HCT116 (cell line): ENCODE measurements at regions not wholly inside any gene's neighbourhood (a gene's known extent, or its start where the extent isn't known, plus 50 kb on each side); places are given as distances from the start of the nearest gene placed in this dataset.

Source experiments
- ATAC-seq: fragments of 200-7000 bp; cut with Tn5 transposase; 2 replicates; pipeline ENCODE4 v1.9.1; 2020; ENCODE audit warnings: mild to moderate bottlenecking, moderate library complexity
- BruUV-seq: library from RNA; stranded (reverse); fragments of 400-500 nt; replicated peaks from 2 replicates; lab custom pipeline; 2021; lab: Mats Ljungman, UMichigan
- CTCF ChIA-PET: fragments of 300-600 bp; sonication (Branson Sonifier 250); formaldehyde crosslinking; loops from one replicate; lab custom pipeline; 2021; ENCODE audit warnings: antibody characterized with exemption; lab: Charles Lee
- POLR2A ChIA-PET: fragments of 300-600, 350-600 bp; sonication (Branson Sonifier 250); formaldehyde crosslinking; loops from one replicate; lab custom pipeline; 2021; ENCODE audit warnings: antibody characterized with exemption; lab: Charles Lee
- RAD21 ChIA-PET, 2 experiments: fragments of 300-600 bp; sonication (Branson Sonifier 250); formaldehyde crosslinking; loops; one replicate each; lab custom pipeline; 2023; ENCODE audit warnings: low total read pairs in 2 of 2; ENCODE audit not compliant: uncharacterized antibody in 2 of 2, unreplicated experiment in 2 of 2, low non-redundant PET in 1 of 2; lab: Charles Lee
- DNase-seq: peaks from one replicate; pipeline ENCODE4 v3.0.0-alpha.2; 2010; ENCODE audit warnings: low read depth, low spot score
- H2AFZ ChIP-seq: fragments of 200-600 bp; shearing (Covaris generic), sonication (generic); 2 replicates; pipeline ENCODE4 v1.6.1; 2017; ENCODE audit warnings: low read depth, mixed run types, mixed read lengths, antibody characterized with exemption, low read length; ENCODE audit not compliant: poor library complexity, severe bottlenecking
- H3K27ac ChIP-seq: 2 replicates; pipeline ENCODE4 v1.5.1; 2012; ENCODE audit warnings: low read depth, low read length
- H3K27me3 ChIP-seq: fragments of 200-600 bp; sonication (generic); 2 replicates; pipeline ENCODE4 v1.6.1; 2016; ENCODE audit warnings: mixed run types, low read length, mixed read lengths; ENCODE audit not compliant: insufficient read depth
- H3K36me3 ChIP-seq, 2 experiments: fragments of 200-500 bp in 1 of 2; fragments of 200-600 bp in 1 of 2; sonication (Bioruptor generic) in 1 of 2; sonication (generic) in 1 of 2; 2 replicates each; pipeline versions ENCODE4 v1.5.1 to v1.6.1; 2014 to 2016; ENCODE audit warnings: low read length in 2 of 2, inconsistent platforms in 1 of 2, mixed read lengths in 1 of 2, mixed run types in 1 of 2; ENCODE audit not compliant: insufficient read depth in 2 of 2, control insufficient read depth in 1 of 2
- H3K4me1 ChIP-seq, 2 experiments: fragments of 200-600 bp in 1 of 2; sonication (generic) in 1 of 2; 2 replicates each; pipeline versions ENCODE4 v1.5.1 to v1.6.1; 2012 to 2017; ENCODE audit warnings: low read length in 2 of 2, inconsistent platforms in 1 of 2, mild to moderate bottlenecking in 1 of 2, mixed read lengths in 1 of 2, mixed run types in 1 of 2, moderate library complexity in 1 of 2; ENCODE audit not compliant: insufficient read depth in 2 of 2, control insufficient read depth in 1 of 2
- H3K4me2 ChIP-seq: fragments of 200-600 bp; sonication (generic); 2 replicates; pipeline ENCODE4 v1.6.1; 2017; ENCODE audit warnings: mixed run types, low read length, mixed read lengths
- H3K4me3 ChIP-seq, 2 experiments: fragments of 200-600 bp in 1 of 2; sonication (generic) in 1 of 2; replicated peaks in 1 of 2; 2 replicates each; pipeline ENCODE4 v1.5.1; 2011 to 2016; ENCODE audit warnings: low read length in 2 of 2, control low read depth in 1 of 2, low read depth in 1 of 2, mild to moderate bottlenecking in 1 of 2, mixed read lengths in 1 of 2, mixed run types in 1 of 2
- H3K79me2 ChIP-seq: fragments of 200-600 bp; sonication (generic); 2 replicates; pipeline ENCODE4 v1.6.1; 2017; ENCODE audit warnings: mild to moderate bottlenecking, mixed run types, low read length, moderate library complexity, mixed read lengths; ENCODE audit not compliant: insufficient read depth
- H3K9ac ChIP-seq: fragments of 200-600 bp; sonication (generic); 2 replicates; pipeline ENCODE4 v1.6.1; 2016; ENCODE audit warnings: low read length, mixed read lengths
- H3K9me2 ChIP-seq: fragments of 200-600 bp; sonication (generic), shearing (Covaris generic); 2 replicates; pipeline ENCODE4 v1.6.1; 2017; ENCODE audit warnings: mixed run types, mild to moderate bottlenecking, moderate library complexity; ENCODE audit not compliant: insufficient read depth
- H3K9me3 ChIP-seq, 2 experiments: fragments of 200-500 bp in 1 of 2; fragments of 200-600 bp in 1 of 2; sonication (Bioruptor generic) in 1 of 2; sonication (generic) in 1 of 2; 2 replicates each; pipeline ENCODE4 v1.6.1; 2014 to 2017; ENCODE audit warnings: low read length in 2 of 2, mixed read lengths in 2 of 2, inconsistent platforms in 1 of 2, low read depth in 1 of 2, mild to moderate bottlenecking in 1 of 2, mixed run types in 1 of 2, moderate library complexity in 1 of 2; ENCODE audit not compliant: control insufficient read depth in 1 of 2, insufficient read depth in 1 of 2
- H4K20me1 ChIP-seq: fragments of 200-600 bp; sonication (generic), shearing (Covaris generic); 2 replicates; pipeline ENCODE4 v1.6.1; 2017; ENCODE audit warnings: mixed run types, mild to moderate bottlenecking, moderate library complexity; ENCODE audit not compliant: insufficient read depth
- CBX3 ChIP-seq: IDR thresholded peaks from 2 replicates; pipeline ENCODE4 v1.6.1; 2012; ENCODE audit warnings: low read depth
- CEBPB ChIP-seq: IDR thresholded peaks from 2 replicates; pipeline ENCODE4 v1.6.1; 2012; ENCODE audit warnings: low read depth
- EZH2 ChIP-seq: fragments of 200-600 bp; sonication (generic); IDR thresholded peaks from 2 replicates; pipeline ENCODE4 v1.6.1; 2017; ENCODE audit warnings: antibody characterized with exemption, mixed run types
- EZH2phosphoT487 ChIP-seq: fragments of 200-600 bp; IDR thresholded peaks from 2 replicates; pipeline ENCODE4 v1.6.1; 2018; ENCODE audit warnings: antibody characterized with exemption, borderline replicate concordance
- FOSL1 ChIP-seq: IDR thresholded peaks from 2 replicates; pipeline ENCODE4 v1.6.1; 2012; ENCODE audit warnings: low read depth
- MAX ChIP-seq: IDR thresholded peaks from 2 replicates; pipeline ENCODE4 v1.6.1; 2012
- POLR2A ChIP-seq: IDR thresholded peaks from 2 replicates; pipeline ENCODE4 v1.7.0; 2011; ENCODE audit warnings: borderline replicate concordance; ENCODE audit not compliant: insufficient read depth, insufficient read length; ENCODE audit errors: extremely low read depth
- RAD21 ChIP-seq: IDR thresholded peaks from 2 replicates; pipeline ENCODE4 v1.6.1; 2012; ENCODE audit warnings: low read depth, mild to moderate bottlenecking
- REST ChIP-seq: IDR thresholded peaks from 2 replicates; pipeline ENCODE4 v1.6.1; 2012; ENCODE audit warnings: low read depth
- SP1 ChIP-seq: IDR thresholded peaks from 2 replicates; pipeline ENCODE4 v1.6.1; 2012; ENCODE audit warnings: low read depth
- SRF ChIP-seq: IDR thresholded peaks from 2 replicates; pipeline ENCODE4 v1.6.1; 2012; ENCODE audit warnings: low read depth
- TCF7L2 ChIP-seq: IDR thresholded peaks from 2 replicates; pipeline ENCODE4 v1.7.0; 2011; ENCODE audit warnings: borderline replicate concordance, inconsistent platforms; ENCODE audit not compliant: insufficient read depth, insufficient read length; ENCODE audit errors: extremely low read depth
- YY1 ChIP-seq: IDR thresholded peaks from 2 replicates; pipeline ENCODE4 v1.6.1; 2011; ENCODE audit warnings: low read length, low read depth, moderate library complexity, mild to moderate bottlenecking; ENCODE audit not compliant: insufficient replicate concordance; ENCODE audit errors: extremely low read depth
- ZNF274 ChIP-seq: fragments of 200-500 bp; sonication (Bioruptor generic); IDR thresholded peaks from 2 replicates; pipeline ENCODE4 v1.6.1; 2014; ENCODE audit warnings: mild to moderate bottlenecking, low read depth, low read length, inconsistent platforms
- intact Hi-C: fragments of 100-400 bp; cut with micrococcal nuclease; formaldehyde crosslinking; loops from 2 replicates; pipeline ENCODE4 v1.10.0; 2022

GRCh38 chr17:5943982-5944381, 126.2 kb upstream of the WSCD1 start:
- H3K79me2 ChIP-seq, result no peaks in the 10 kb centered on the region
- H3K27ac ChIP-seq, result no peak overlapping the region
- BruUV-seq, result no TSS peak
- no peaks in the 10 kb centered on the region for H3K36me3 ChIP-seq
- ATAC-seq, result no peak
- no peaks in the 10 kb centered on the region for H3K4me1 ChIP-seq
- peaks cover 61% of the 10 kb centered on the region for H3K27me3 ChIP-seq
- H2AFZ ChIP-seq, result no peak overlapping the region
- H3K9me2 ChIP-seq, result no peaks in the 10 kb centered on the region
- no peaks in the 10 kb centered on the region for H3K9me3 ChIP-seq
- POLR2A ChIA-PET, result no interaction called here
- no peak overlapping the region for H3K9ac ChIP-seq
- H4K20me1 ChIP-seq, result no peaks in the 10 kb centered on the region
- DNase-seq, result no peak
- no peak overlapping the region for H3K4me2 ChIP-seq
- intact Hi-C loops, result no loop called here
- RAD21 ChIA-PET, result no interaction called here
- no peak overlapping the region for H3K4me3 ChIP-seq
- CTCF ChIA-PET, result no interaction called here
- TF ChIP-seq YY1, result no peak
- no peak for TF ChIP-seq POLR2A
- TF ChIP-seq CEBPB, result no peak
- TF ChIP-seq MAX, result no peak
- no peak for TF ChIP-seq REST
- no peak for TF ChIP-seq EZH2phosphoT487
- no peak for TF ChIP-seq ZNF274
- TF ChIP-seq SRF, result no peak
- no peak for TF ChIP-seq FOSL1
- TF ChIP-seq CBX3, result no peak
- no peak for TF ChIP-seq SP1
- no peak for TF ChIP-seq EZH2
- no peak for TF ChIP-seq RAD21
- TF ChIP-seq TCF7L2, result no peak
